NCI-H526 (cell line): ENCODE measurements at regions not wholly inside any gene's neighbourhood (a gene's known extent, or its start where the extent isn't known, plus 50 kb on each side); places are given as distances from the start of the nearest gene placed in this dataset.
"Not testable (repeated sequence)": the region's sequence is repeated elsewhere in the genome, so short reads cannot be mapped to it uniquely, and the experiment has no call there.

Experiments used
- DNase-seq, 2 experiments: peaks; one replicate each; lab custom pipeline; 2025; lab: John Stamatoyannopoulos, UW

DNA sequence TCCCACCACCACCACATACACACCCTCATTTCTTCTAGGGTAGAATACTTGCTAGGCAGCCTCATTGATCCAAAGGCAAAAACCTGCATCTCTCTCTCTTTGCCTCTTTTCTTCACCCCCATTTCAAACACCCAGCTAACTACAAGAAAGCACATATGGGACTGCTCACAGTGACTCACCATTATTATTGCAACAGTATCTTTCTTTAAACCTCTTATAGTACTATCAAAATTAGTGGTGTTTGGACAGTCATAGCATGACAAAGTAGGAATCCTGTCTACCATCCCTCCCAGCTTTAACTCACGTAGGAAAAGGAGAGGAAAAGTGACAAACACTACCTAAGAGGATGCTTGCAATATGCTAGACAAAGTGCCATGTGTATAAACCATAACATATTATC, 422.5 kb upstream of the CRIM1 start:
- DNase-seq: no peak

DNA sequence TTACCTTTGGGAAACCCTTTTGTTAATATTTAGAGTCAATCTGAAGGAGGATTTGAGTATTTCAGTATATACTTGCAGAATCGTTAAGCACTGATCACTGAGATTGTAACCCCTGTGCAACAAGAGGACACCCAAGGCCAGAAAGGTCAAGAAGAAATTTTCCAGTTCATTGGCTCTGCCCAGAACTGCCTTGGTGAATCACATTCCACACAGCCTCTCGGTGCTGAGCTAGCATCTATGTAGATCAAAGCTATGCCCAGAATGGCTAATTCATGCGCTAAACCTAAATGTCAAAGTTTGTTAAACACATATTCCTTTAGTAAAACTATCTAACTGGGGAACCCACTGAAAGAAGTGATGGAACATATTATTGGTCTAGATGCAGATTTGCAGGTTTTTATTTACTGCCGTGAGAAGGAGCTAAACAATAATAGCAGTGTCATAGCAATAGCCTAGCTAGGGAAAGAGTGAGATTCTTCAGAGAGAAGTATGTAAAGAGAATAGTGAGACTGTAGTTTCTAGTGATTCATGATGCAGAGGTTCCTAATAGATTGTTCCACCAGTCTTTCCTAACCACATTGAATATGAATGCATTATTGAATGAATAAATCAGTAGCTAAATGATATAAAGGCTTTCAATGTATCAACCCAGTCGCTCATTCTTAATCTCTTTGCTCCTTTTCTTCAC, 423.2 kb upstream of the CRIM1 start:
- no peak for DNase-seq

DNA sequence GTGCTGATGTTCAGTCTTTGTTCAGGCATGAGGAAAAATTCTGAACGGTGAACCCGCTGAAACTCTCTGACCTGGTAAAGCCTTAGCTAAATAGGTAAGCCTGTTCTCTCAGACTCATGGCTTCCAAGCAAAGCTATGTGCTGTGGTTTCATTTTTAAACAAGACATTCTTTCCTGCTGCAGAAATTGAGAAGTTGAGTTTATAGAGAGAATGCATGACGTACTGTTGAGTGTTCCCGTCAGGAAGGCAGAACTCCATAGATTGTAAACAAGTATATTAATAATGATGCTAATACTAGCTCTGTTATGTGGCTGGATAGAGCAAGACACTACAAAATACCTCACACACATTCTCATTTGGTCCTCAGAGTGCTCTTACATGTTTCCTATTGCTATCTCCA, 424.0 kb upstream of the CRIM1 start:
- DNase-seq: no peak

DNA sequence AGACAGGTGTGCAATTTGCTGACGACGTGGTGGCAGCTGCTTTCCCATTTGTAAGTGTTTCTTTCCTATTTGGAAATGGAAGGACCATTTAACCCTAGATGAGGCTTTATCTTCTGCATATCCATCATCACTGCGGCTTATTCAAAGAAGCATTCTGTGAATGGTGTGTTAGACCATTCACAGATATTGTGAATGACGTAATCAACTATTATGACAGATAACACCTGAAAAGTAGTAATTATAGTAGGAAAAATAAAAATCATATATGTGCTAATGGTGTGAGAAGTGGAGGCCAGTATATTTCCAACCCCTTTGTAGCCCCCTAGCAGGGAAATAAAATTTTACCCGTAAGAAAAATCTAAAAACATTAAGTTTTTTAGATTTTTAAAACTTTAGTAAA, 424.5 kb upstream of the CRIM1 start:
- DNase-seq: no peak

DNA sequence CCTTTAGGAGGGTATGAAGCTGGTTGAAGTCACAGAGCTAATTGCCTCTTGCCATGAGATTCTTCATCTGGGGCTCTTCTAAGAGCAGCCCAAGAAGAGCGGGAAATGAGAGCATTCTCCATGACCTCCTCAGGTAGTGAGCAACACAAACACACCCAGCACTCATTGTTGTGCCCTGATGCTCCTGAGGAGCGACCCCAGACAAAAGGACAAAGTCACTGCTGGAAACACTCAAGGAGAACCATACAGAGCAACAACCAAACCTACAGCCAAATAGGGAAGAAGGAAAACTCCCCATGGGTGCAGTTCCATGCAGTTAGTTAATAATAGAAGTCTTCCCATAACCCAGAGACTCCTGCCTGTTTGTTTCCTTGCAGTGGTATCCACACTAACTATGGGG, 426.0 kb upstream of the CRIM1 start:
- DNase-seq: no peak

DNA sequence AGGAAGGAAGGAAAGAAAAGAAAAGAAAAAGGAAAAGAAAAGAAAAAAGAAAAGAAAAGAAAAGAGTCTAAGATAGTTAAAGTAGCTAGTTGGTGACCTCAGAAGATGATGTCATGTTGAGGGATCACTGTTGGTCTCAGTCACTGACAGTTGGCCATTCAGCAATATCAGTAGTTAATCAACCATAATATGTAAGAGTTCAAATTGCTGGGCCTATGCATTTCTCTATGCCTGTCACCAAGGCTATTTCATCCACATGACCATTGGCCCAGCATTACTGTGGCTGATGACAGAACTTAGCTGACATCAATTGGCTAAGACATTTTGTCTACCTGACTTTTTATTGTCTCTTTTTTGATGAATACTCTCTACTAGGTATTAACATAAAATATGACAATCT, 435.5 kb upstream of the CRIM1 start:
- no peak for DNase-seq

DNA sequence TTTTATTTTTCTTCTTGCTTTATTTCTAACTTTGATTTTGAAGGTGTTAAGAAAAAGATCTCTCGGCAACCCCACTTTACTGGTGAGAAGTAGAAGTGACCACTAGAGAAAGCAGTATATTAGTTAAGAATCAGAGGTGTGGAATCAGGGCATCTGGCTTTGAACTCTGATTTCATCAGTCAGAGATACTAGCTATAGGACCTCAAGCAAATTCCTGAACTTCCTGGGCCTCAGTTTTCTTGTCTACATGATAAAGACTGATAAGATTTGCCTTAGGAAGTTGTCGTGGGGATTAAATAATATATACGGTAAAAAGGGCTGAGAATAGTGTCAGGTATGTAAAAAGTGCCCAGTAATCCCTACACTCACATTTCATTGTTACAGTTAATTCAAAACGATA, 440.3 kb upstream of the CRIM1 start:
- DNase-seq: no peak

DNA sequence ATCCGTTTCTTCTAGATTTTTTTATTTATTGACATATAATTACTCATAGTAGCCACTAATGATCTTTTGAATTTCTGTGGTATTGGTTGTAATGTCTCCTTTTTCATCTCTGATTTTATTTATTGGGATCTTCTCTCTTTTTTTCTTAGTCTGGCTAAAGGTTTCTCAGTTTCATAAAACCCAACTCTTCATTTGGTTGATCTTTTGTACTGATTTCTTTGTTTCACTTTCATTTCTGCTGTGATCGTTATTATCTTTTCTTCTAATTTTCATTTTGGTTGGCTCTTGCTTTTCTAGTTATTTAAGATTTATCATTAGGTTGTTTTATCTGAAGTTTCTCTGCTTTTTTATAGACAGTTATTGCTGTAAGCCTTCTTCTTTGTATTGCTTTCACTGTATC, 463.6 kb upstream of the CRIM1 start:
- no peak for DNase-seq

DNA sequence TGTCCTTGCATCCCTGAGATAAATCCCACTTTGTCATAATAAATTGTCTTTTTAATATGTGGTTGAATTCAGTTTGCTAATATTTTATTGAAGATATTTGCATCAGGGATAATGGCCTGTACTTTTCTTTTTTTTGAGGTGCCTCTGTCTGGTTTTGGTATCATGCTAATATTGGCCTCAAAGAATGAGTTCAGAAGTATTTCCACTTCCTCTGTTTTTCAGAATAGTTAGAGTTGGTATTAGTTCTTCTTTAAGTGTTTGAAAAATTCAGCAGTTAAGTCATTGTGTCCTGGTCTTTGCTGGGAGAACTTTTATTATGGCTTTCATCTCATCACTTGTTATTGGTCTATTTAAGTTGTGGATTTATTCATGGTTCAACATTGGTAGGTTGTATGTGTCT, 464.1 kb upstream of the CRIM1 start:
- DNase-seq: no peak

DNA sequence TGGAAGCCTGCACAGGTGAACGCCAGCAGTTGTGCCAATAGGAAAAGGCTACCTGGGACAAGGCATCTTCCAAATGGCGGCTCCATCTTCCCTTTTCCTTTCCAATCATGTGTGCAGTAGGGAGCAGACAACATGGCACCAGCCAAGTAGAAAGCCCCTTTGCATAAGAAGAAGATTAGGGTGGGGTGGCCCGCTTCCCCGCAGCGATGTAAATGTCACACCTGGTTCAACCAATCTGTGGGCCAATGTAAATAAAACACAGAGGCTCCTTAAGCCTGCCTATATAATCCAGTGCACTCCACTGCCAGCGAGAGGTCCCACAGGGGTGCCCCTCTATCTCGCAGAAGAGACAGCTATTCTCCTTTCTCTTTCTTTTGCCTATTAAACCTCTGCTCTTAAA, 468.4 kb upstream of the CRIM1 start:
- DNase-seq: peak in 1 of 2 experiments; percentile 6

DNA sequence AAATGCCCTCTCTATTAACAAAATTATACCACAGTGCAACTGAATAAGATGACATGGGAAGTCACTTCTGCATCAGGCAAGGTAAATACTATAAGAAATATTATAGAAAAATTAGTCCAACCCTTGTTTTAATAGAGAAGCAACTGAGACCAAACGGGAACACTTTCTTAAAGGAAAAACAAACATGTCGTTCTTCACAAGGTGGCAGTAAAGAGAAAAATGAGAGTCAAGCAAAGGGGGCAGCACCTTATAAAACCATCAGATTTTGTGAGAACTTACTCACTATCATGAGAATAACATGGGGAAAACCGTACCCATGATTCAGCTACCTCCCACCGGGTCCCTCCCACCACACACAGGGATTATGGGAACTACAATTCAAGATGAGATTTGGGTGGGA, 481.7 kb upstream of the CRIM1 start:
- peak in 1 of 2 experiments; percentile 3 for DNase-seq

DNA sequence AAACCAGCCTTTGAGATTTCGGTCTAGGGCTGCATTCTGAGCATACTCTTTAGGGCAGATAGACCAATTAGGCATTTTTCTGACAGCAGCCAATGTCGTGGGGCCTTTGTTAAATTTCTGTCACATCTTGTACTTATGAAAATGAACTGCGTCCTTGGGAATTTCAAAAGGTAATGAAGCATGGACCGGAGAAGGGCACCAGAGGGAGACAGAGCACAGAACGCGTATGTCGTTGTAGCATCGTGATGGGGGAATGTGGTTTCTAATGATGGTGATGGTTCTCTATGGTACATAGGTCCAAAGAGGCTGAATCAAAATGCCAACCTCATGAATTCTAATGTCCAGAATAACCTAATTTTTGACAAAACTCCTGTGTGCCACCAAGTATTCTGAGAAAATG, 483.9 kb upstream of the CRIM1 start:
- DNase-seq: peak; percentile 7 to 65

DNA sequence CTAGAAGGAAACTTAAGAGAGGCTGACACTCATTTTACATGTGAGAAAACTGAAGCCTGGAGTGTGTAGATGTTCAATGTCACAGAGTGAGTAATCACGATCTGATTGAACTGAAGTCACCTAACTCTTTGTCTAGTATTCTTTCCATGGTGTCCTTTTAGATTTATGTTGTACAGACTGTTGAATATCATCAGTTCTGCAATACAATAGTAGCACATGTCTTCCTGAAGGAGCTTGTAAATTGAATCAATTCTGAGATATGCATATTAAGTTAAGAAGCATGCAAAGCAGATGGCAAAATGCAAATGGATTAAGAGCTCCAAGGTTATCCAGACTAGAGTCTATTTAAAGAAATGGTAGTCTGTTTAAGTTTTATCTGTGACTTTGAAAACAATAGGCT, 484.9 kb upstream of the CRIM1 start:
- peak; percentile 76 to 81 for DNase-seq

DNA sequence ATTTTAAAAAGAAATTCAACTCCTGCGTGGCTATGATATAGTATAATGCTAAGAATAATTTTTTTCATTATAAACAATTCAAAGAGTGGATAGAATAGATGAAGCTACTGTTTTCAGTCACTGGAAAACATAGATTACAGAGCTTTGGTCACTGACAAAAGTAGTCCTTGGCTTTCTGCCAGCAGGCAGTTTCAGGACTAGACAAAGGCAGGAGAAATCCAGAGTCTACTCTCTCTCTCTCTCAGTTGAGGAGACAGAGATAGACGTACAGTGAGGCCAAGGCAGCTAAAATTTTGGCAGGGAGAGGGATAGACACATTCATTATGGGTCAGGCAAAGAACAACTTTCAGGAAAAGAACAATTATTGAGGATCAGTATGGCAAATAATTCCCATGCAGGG, 491.4 kb upstream of the CRIM1 start:
- no peak for DNase-seq

DNA sequence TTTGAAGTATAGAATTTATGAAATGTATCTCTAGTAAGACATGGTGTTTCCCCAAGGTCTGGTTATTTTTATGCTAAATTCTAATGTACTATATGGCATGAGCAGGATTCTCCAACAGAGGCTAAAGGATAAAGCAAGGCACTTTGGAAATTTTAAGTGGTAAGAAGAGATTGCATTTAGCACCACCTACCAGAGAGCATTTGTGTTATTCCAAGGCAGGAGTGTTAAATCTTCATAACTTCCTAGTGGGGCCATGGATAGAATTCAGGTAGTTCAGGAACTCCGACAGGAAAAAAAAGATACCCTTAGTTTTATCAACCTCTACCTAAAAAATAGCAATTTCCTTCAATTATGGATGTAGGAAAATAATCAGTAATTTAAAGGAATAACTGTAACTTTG, 497.4 kb upstream of the CRIM1 start:
- no peak for DNase-seq

DNA sequence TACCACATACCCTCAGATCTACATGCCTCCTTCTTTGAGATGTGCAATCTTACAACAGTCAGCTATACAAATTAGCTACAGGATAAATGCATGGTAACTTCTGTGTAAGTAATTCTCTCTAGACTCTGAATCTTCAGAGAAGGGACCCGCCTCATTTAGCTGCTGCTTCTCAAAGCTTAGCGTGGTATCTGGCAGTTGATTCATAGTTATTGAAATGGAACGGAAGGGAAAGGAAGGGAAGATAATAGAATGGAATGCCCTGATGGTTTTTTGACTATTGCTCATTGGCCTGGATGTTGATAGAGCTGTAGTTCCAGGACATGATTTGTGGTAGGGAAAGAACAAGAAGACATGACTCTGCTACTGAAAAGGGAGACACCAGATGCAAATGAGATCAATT, 498.1 kb upstream of the CRIM1 start:
- DNase-seq: no peak

DNA sequence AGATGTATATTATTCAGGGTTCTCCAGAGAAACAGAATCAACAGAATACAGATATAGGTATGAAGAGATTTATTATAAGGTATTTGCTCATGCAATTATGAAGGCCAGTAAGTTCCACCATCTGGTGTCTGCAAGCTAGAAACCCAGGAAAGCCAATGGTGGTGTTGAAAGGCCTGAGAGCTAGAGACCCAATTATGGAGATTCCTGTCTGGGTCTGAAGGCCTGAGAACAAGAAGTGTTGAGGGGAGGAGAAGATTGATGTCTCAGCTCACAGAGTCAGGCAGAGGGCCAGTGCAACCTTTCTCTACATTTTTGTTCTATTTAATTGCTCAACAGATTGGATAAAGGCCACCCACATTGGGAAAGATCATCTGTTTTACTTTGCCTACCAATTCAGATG, 524.2 kb upstream of the CRIM1 start:
- DNase-seq: no peak

DNA sequence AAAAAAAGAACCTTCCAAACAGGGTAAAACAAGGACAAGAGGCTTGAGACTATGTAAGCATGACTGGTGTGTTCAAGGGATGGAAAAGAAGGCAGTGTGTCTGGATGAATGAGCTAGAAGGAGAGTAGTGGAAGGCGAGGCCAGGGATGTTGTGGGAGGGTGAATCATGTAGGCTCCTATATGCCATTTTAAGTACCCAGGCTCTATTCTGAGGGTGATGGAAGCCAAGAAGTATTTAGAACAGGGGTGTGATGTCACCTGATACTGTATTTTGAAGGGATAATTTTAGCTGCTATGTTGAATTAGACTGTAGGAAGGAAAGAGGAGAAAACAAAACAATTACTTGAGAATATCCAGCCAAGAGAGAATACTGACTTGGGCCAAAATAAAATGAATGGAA, 524.7 kb upstream of the CRIM1 start:
- DNase-seq: no peak

DNA sequence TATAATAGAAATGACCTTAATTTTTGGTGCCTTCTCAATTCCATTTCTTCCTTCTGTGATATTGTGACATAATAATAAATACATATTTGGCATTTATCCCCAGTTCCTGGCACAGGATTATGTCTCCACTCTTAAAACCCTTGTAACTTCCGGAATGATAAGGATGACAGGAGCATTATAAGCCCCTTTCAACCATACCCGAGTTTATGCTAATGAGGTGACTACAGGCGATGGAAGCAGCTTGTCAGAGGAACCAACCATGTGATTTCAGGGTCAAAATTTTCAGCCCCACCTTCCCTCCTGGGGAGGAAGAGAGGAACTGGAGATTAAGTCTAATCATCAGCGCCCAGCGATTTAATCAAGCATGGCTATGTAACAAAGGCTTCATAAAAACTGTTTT, 528.5 kb upstream of the CRIM1 start:
- no peak for DNase-seq

DNA sequence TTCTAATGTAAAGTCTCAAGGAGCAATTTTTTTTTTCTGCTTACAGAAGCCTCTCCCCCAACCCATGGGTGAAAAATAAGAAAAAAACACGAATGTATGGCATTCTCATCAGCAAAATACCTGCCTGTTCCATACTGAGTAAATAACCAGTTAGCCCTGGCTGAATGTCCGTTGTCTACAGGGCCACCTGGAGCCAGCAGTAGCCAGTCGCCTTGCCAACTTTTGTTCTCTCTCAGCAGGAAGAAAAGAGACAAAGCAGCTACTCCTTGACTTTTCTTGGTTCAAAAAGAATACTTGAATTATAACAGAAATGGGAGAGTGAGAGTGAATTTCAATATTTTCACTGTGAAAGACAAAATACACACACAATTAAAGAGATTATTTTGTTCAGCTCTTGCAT, 532.9 kb upstream of the CRIM1 start:
- no peak for DNase-seq

DNA sequence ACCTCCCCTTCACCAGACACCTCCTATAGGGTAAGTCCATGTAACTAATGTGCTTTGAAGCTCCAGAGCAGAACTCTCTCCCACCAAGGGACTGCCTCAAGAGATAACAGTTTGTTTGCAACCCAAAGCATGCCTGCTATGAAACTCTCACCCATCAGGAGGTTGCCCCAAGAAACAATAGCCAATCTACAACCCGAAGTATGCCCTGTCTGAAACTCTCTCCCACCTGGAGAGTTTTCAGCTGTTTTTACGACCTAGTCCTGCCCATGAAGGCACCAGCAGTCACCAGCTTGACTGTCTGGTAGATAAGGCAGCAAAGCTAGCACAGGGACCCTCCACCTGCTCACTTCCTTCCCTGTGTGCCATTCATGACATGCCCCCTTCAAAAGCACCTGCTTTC, 533.9 kb upstream of the CRIM1 start:
- no peak for DNase-seq

DNA sequence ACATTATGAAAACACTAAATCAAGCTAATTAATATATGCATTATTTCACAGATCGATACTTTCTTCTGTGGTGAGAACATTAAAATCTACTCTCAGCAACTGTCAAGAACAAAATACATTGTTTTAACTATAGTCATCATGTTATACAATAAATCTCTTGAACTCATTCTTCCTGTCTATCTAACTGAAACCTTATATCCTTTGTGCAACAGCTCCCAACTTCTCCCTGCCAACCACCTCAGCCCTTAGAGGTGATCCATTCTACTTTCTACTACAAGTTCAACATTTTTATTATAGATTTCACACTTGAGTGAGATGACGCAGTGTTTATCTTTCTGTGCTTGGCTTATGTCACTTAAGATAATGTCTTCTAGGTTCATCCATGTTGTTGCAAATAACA, 535.2 kb upstream of the CRIM1 start:
- no peak for DNase-seq

DNA sequence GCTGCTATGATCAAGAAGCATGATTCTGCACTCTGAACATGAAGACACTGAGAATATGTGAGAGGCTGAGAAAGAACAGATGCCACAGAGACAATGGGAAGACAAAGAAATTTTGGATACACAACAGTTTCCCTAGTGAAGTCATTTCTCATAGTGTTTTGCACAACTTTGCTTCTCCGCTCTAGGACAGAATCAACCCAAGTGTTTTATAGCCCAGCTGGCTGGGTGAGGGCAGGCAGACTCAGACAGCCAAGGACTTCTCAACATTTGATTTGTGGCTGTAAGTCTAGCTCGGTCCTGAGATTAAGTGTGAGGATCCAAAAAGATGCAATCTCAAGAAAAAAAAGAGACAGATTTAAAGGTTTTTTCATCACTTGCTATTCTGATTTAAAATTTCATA, 536.5 kb upstream of the CRIM1 start:
- DNase-seq: no peak

DNA sequence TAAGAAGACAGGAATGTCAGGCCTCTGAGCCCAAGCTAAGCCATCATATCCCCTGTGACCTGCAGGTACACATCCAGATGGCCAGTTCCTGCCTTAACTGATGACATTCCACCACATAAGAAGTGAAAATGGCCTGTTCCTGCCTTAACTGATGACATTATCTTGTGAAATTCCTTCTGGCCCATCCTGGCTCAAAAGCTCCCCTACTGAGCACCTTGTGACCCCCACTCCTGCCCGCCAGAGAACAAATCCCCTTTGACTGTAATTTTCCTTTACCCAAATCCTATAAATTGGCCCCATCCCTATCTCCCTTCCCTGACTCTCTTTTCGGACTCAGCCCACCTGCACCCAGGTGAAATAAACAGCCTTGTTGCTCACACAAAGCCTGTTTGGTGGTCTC, 537.2 kb upstream of the CRIM1 start:
- DNase-seq: not testable (repeated sequence)

DNA sequence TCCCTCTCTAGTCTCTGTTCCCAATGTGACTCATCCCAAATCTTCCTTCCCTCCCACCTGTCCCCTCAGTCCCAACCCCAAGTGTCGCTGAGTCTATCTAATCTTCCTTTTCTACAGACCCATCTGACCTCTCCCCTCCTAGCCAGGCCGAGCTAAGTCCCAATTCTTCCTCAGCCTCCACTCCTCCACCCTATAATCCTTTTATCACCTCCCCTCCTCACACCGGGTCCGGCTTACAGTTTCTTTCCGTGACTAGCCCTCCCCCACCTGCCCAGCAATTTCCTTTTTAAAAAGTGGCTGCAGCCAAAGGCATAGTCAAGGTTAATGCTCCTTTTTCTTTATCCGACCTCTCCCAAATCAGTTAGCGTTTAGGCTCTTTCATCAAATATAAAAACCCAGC, 541.0 kb upstream of the CRIM1 start:
- not testable (repeated sequence) for DNase-seq
